Neural cell (in vitro differentiated cells): ENCODE measurements at regions not wholly inside any gene's neighbourhood (a gene's known extent, or its start where the extent isn't known, plus 50 kb on each side); places are given as distances from the start of the nearest gene placed in this dataset.

ENCODE experiments used
- H2AFZ ChIP-seq: fragments of 200-600, 300-800 bp; sonication (generic), shearing (Covaris generic); 2 replicates; pipeline ENCODE4 v1.6.0; 2014; ENCODE audit warnings: low read depth, mild to moderate bottlenecking, antibody characterized with exemption, low read length, moderate library complexity
- H3F3A ChIP-seq: fragments of 200-600 bp; shearing (Covaris generic); 2 replicates; pipeline ENCODE4 v1.6.1; 2016; ENCODE audit warnings: mild to moderate bottlenecking, moderate library complexity, mixed read lengths, antibody characterized with exemption, low read length; ENCODE audit not compliant: insufficient read depth, poor library complexity, severe bottlenecking
- H3K27ac ChIP-seq: fragments of 200-600, 300-800 bp; sonication (generic), shearing (Covaris generic); 2 replicates; pipeline ENCODE4 v1.5.1; 2014; ENCODE audit warnings: mild to moderate bottlenecking, low read length, moderate library complexity
- H3K27me3 ChIP-seq: fragments of 300-800, 200-600 bp; sonication (generic), shearing (Covaris generic); 2 replicates; pipeline ENCODE4 v1.6.0; 2014; ENCODE audit warnings: mild to moderate bottlenecking, low read depth, low read length, moderate library complexity; ENCODE audit not compliant: insufficient read depth
- H3K36me3 ChIP-seq: fragments of 300-800, 200-600 bp; sonication (generic), shearing (Covaris generic); 2 replicates; pipeline ENCODE4 v1.5.1; 2014; ENCODE audit warnings: mild to moderate bottlenecking, antibody characterized with exemption, low read length, moderate library complexity; ENCODE audit not compliant: insufficient read depth
- H3K4me2 ChIP-seq: fragments of 300-800, 200-600 bp; sonication (generic), shearing (Covaris generic); 2 replicates; pipeline ENCODE4 v1.6.0; 2014; ENCODE audit warnings: mild to moderate bottlenecking, low read length
- H3K4me3 ChIP-seq: fragments of 300-800, 200-600 bp; sonication (generic), shearing (Covaris generic); 2 replicates; pipeline ENCODE4 v1.5.1; 2014; ENCODE audit warnings: mild to moderate bottlenecking, low read length, moderate library complexity
- H3K79me2 ChIP-seq: fragments of 200-600 bp; shearing (Covaris generic); replicated peaks from 2 replicates; pipeline ENCODE4 v1.6.0; 2014; ENCODE audit warnings: mild to moderate bottlenecking, low read length, moderate library complexity; ENCODE audit not compliant: insufficient read depth
- H3K9ac ChIP-seq: fragments of 300-800, 200-600 bp; sonication (generic), shearing (Covaris generic); 2 replicates; pipeline ENCODE4 v1.6.1; 2016; ENCODE audit warnings: mild to moderate bottlenecking, low read length, mixed read lengths
- H3K9me2 ChIP-seq: fragments of 200-600 bp; shearing (Covaris generic); 2 replicates; pipeline ENCODE4 v1.6.1; 2016; ENCODE audit warnings: mild to moderate bottlenecking, low read length, mixed read lengths; ENCODE audit not compliant: insufficient read depth
- H3K9me3 ChIP-seq: fragments of 200-600, 300-800 bp; sonication (generic), shearing (Covaris generic); 2 replicates; pipeline ENCODE4 v1.6.1; 2016; ENCODE audit warnings: mild to moderate bottlenecking, mixed run types, low read length, moderate library complexity, mixed read lengths
- H4K20me1 ChIP-seq: fragments of 200-600 bp; shearing (Covaris generic); 2 replicates; pipeline ENCODE4 v1.6.1; 2016; ENCODE audit warnings: mild to moderate bottlenecking, mixed run types; ENCODE audit not compliant: insufficient read depth
- EP300 ChIP-seq: fragments of 450-650 bp; conservative IDR thresholded peaks from 2 replicates; pipeline ENCODE4 v1.6.1; 2014; ENCODE audit warnings: antibody characterized with exemption, mild to moderate bottlenecking, moderate library complexity; ENCODE audit not compliant: poor library complexity, severe bottlenecking
- EZH2 ChIP-seq: fragments of 200-600, 300-800 bp; shearing (Covaris generic), sonication (generic); IDR thresholded peaks from 2 replicates; pipeline ENCODE4 v1.6.1; 2014; ENCODE audit warnings: antibody characterized with exemption, low read length, borderline replicate concordance, mild to moderate bottlenecking; ENCODE audit not compliant: insufficient read depth, poor library complexity, severe bottlenecking
- MXI1 ChIP-seq: fragments of 450-650 bp; conservative IDR thresholded peaks from 2 replicates; pipeline ENCODE4 v1.6.1; 2014; ENCODE audit warnings: antibody characterized with exemption, mild to moderate bottlenecking; ENCODE audit not compliant: poor library complexity, severe bottlenecking
- POLR2AphosphoS5 ChIP-seq: IDR thresholded peaks from 2 replicates; pipeline ENCODE4 v1.6.1; 2012
- RAD21 ChIP-seq: fragments of 450-650 bp; conservative IDR thresholded peaks from 2 replicates; pipeline ENCODE4 v1.6.1; 2014; ENCODE audit warnings: antibody characterized with exemption, mild to moderate bottlenecking, moderate library complexity
- SMC3 ChIP-seq: fragments of 450-650 bp; conservative IDR thresholded peaks from 2 replicates; pipeline ENCODE4 v1.6.1; 2014; ENCODE audit warnings: antibody characterized with exemption, mild to moderate bottlenecking, moderate library complexity; ENCODE audit not compliant: poor library complexity
- TAF1 ChIP-seq: IDR thresholded peaks from 2 replicates; pipeline ENCODE4 v1.6.1; 2012; ENCODE audit warnings: low read depth
- TF ChIP-seq, protein P1 (sequence below): IDR thresholded peaks from 2 replicates; pipeline ENCODE4 v1.6.1; 2012; ENCODE audit warnings: borderline replicate concordance
- TF ChIP-seq, protein P2 (sequence below): fragments of 450-650 bp; IDR thresholded peaks from 2 replicates; pipeline ENCODE4 v1.5.1; 2014; ENCODE audit warnings: antibody characterized with exemption, mild to moderate bottlenecking, moderate library complexity; ENCODE audit not compliant: poor library complexity, severe bottlenecking

- TF ChIP-seq SMC3, result no peak
- TF ChIP-seq, protein P1, sequence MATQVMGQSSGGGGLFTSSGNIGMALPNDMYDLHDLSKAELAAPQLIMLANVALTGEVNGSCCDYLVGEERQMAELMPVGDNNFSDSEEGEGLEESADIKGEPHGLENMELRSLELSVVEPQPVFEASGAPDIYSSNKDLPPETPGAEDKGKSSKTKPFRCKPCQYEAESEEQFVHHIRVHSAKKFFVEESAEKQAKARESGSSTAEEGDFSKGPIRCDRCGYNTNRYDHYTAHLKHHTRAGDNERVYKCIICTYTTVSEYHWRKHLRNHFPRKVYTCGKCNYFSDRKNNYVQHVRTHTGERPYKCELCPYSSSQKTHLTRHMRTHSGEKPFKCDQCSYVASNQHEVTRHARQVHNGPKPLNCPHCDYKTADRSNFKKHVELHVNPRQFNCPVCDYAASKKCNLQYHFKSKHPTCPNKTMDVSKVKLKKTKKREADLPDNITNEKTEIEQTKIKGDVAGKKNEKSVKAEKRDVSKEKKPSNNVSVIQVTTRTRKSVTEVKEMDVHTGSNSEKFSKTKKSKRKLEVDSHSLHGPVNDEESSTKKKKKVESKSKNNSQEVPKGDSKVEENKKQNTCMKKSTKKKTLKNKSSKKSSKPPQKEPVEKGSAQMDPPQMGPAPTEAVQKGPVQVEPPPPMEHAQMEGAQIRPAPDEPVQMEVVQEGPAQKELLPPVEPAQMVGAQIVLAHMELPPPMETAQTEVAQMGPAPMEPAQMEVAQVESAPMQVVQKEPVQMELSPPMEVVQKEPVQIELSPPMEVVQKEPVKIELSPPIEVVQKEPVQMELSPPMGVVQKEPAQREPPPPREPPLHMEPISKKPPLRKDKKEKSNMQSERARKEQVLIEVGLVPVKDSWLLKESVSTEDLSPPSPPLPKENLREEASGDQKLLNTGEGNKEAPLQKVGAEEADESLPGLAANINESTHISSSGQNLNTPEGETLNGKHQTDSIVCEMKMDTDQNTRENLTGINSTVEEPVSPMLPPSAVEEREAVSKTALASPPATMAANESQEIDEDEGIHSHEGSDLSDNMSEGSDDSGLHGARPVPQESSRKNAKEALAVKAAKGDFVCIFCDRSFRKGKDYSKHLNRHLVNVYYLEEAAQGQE, result no peak
- TF ChIP-seq, protein P2, sequence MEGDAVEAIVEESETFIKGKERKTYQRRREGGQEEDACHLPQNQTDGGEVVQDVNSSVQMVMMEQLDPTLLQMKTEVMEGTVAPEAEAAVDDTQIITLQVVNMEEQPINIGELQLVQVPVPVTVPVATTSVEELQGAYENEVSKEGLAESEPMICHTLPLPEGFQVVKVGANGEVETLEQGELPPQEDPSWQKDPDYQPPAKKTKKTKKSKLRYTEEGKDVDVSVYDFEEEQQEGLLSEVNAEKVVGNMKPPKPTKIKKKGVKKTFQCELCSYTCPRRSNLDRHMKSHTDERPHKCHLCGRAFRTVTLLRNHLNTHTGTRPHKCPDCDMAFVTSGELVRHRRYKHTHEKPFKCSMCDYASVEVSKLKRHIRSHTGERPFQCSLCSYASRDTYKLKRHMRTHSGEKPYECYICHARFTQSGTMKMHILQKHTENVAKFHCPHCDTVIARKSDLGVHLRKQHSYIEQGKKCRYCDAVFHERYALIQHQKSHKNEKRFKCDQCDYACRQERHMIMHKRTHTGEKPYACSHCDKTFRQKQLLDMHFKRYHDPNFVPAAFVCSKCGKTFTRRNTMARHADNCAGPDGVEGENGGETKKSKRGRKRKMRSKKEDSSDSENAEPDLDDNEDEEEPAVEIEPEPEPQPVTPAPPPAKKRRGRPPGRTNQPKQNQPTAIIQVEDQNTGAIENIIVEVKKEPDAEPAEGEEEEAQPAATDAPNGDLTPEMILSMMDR, result no peak
- no peak for TF ChIP-seq TAF1
- no peak for TF ChIP-seq POLR2AphosphoS5
- no peak for TF ChIP-seq RAD21
- no peak for TF ChIP-seq MXI1
- no peak for TF ChIP-seq EZH2
- TF ChIP-seq EP300, result no peak
Measured at GRCh38 chr3:193157051-193157450, 84.0 kb upstream of the PLAAT1 start.

DNA sequence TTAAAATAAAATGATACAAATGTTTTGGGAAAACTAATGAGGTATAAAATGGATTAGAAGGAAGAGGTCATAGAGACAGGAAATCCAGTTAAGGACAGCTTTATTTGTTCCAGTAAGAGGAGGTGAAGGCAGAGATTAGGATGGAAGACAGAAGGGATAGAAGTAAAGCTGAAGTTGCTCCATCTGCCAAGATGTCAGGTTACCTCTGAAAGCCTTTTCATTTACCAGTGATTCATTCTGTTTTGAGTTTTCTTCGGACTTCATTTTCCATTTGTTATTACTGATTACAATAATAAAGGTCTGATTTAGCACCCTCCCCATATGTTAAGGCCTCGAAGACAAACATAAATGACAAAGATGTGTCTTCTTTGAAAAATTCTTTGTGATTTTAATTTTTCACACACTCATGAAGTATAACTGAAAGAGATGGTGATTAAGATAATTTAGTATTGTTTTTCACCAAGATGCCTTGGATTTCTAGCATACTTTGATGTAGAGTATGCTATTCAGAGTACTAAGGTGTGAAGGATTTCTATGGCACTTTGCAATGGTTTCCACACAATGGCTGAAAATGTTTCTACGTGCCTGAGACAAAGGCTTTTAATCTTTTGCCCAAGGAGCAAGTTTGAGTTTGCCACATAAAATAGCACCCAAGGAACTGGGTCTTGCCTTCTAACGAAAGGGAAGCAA is 75.4 kb upstream of the PLAAT1 start:
- TF ChIP-seq TAF1 (no peak), EZH2 (no peak), RAD21 (no peak), MXI1 (no peak)
- TF ChIP-seq, protein P2, result no peak

More at GRCh38 chr3:193157051-193157450, 84.0 kb upstream of the PLAAT1 start:
- Histone ChIP-seq H3K9me3 (no peaks in the 10 kb centered on the region), H3K27ac (no peak overlapping the region), H3K36me3 (no peaks in the 10 kb centered on the region), H3K79me2 (no peaks in the 10 kb centered on the region), H3K9me2 (no peaks in the 10 kb centered on the region), H3K27me3 (no peaks in the 10 kb centered on the region), H3K4me3 (no peak overlapping the region), H3K4me2 (no peak overlapping the region), H3F3A (no peaks in the 10 kb centered on the region), H3K9ac (no peak overlapping the region), H4K20me1 (no peaks in the 10 kb centered on the region), H2AFZ (no peak overlapping the region)

More for the DNA sequence above, 75.4 kb upstream of the PLAAT1 start:
- Histone ChIP-seq H3K36me3 (no peaks in the 10 kb centered on the region), H3F3A (no peaks in the 10 kb centered on the region), H2AFZ (no peak overlapping the region), H3K27ac (no peak overlapping the region), H3K27me3 (no peaks in the 10 kb centered on the region), H4K20me1 (no peaks in the 10 kb centered on the region), H3K4me2 (no peak overlapping the region), H3K79me2 (no peaks in the 10 kb centered on the region), H3K9me3 (no peaks in the 10 kb centered on the region), H3K9ac (no peak overlapping the region), H3K9me2 (no peaks in the 10 kb centered on the region), H3K4me3 (no peak overlapping the region)
